Stimulated activated CD4-positive, alpha-beta T cell treated with anti-CD3 and anti-CD28 coated beads, Interleukin-15, amount 100 ng/mL, for 24 hours (primary cell): ENCODE measurements at regions not wholly inside any gene's neighbourhood (a gene's known extent, or its start where the extent isn't known, plus 50 kb on each side); places are given as distances from the start of the nearest gene placed in this dataset.
"Not testable (repeated sequence)": the region's sequence is repeated elsewhere in the genome, so short reads cannot be mapped to it uniquely, and the experiment has no call there.

ENCODE experiments used
- DNase-seq: peaks from one replicate; pipeline ENCODE4 v3.0.0-alpha.2; 2020

DNA sequence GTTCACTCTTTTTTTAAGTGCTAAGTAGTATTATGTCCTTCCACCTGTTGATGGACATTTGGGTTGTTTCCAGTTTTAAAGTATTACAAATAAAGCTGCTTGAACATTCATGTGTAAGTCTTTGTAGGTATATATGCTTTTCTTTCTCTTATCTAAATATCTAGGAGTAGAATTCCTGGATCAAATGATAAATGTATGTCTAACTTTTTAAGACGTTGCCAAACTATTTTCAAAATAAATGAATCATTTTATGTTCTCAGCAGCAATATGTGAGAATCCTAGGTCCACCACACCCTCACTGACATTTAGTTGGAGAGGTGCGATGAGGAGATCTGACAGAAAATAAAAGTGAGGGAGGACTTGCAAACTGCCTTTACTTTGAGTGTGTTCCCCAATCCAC, 291.7 kb upstream of the UGT8 start:
- no peak for DNase-seq

GRCh38 chr4:114310296-114310925, 288.2 kb upstream of the UGT8 start:
- no peak for DNase-seq

DNA sequence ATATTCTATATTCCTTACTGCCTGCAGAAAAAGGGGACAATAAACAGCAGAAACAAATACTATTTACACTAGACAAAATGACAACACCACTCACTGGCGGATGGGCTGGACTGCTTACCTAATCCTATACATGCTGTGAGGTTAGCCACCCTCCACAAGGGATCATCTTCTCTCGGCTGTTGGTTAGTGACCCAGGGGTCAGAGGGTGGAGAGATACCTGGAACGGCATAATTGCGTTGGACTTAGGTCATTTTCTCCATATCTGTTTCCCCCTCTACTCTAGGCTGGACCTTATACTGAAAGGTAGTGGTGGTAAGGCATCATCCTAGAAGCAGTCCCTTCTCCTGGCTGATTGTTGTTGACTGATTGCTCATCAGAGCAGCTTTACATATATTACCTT, 286.8 kb upstream of the UGT8 start:
- no peak for DNase-seq

DNA sequence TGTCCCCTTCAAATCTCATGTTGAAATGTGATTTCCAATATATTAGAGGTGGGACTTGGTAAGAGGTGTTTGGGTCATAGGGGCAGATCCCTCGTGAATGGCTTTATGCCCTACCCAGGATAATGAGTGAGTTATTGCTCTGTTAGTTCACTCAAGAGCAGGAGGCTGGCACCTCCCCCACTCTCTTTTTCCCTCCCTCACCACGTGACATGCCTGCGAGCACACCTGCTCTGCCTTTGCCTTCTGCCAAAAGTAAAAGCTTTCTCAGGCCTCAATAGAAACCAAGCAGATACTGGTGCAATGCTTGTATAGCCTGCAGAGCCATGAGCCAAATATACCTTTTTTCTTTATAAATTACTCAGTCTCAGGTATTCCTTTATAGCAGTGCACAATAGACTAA, 286.3 kb upstream of the UGT8 start:
- no peak for DNase-seq

DNA sequence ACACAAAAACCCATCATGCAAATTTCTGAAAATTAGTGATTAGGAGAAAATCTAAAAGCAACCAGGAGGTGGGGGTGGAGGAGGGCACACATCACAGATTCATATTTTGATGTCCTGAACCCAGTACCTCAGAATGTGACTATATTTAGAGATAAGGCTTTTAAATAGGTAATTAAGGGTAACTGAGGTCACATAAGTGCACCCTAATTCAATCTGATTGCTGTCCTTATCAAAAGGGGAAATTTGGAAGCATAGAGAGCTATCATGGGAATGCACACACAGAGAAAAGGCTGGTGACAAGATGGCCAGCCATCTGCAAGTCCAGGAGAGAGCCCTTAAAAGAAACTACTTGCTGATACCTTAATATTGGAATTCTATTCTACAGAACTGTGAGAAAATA, 281.8 kb upstream of the UGT8 start:
- DNase-seq: no peak

DNA sequence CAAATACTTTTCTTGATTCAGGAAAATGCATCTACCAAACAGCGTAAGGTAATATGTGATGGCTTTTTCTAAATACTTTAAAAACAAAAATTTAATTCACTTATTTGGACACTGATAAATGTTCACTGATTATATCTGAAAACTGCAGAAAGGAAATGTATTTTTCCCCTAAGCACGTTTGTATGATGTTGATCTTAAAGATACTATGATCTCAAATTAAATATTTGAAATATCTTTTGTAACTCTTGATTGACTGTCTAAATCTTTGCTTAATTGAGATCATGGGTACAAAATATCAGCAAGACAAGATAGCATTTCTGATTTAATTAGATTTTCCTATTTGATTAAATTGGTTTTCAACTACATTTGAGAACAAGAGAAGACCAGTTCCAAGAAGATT, 281.0 kb upstream of the UGT8 start:
- no peak for DNase-seq

DNA sequence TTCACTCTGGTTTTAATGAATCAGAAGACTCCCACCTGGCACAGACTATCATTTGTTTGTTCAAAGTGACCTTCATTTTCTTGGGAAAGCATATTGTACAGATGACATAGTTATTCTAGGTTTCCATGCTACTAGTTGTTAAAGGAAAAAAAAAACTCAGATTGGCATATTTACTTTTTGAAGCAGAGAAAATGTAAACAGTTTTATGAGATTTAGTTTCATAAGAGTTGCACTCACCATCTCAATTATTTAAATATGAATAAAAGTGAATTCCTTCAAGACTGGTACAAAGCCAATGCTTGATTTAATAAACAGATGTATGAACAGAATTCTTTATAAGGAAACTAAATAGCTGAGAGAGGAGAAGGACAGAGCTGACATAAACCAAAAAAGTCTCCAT, 280.3 kb upstream of the UGT8 start:
- DNase-seq: no peak

DNA sequence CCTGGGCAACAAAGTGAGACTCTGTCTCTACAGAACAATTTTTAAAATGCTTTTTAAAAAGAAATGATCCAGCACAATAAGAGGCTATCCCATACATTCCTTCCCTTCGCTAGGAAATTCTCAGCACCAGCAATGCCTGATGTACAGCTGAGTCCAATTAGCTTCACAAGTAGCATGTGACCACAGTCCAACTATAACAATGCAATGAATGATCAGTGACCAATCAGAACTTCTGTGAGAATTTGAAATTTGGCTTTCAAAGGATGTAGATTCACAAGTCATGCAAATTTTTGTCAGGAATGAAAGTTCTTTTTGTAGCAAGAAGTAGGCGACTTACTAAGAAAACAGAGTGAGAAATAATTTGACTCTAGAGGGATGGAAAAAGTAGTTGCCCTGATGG, 278.5 kb upstream of the UGT8 start:
- no peak for DNase-seq

DNA sequence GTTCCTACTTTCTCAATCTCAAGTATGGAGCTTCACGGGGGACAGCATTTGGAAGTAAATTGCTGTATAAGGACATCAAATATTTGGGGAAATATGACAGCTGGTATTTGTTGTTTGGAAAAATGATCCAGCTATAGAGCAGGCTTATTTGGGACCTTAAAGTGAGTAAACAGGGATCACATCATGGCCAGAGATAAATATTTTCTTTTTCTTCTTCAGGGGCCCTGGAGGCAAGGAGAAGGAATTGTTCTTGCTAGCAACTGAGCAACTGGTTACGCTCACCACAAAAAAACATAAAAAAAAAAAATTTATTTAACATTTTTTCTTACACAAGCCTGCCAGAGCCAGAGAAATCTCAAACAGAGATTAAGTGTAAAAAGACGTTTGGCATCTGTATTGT, 277.2 kb upstream of the UGT8 start:
- no peak for DNase-seq

GRCh38 chr4:114323841-114324240, 274.8 kb upstream of the UGT8 start:
- DNase-seq: no peak

- no peak for DNase-seq
Observed at GRCh38 chr4:114326358-114326757, 272.2 kb upstream of the UGT8 start.

- no peak for DNase-seq
Observed at GRCh38 chr4:114332119-114332518, 266.5 kb upstream of the UGT8 start.

- not testable (repeated sequence) for DNase-seq
Observed at GRCh38 chr4:114334363-114334762, 264.2 kb upstream of the UGT8 start.

DNA sequence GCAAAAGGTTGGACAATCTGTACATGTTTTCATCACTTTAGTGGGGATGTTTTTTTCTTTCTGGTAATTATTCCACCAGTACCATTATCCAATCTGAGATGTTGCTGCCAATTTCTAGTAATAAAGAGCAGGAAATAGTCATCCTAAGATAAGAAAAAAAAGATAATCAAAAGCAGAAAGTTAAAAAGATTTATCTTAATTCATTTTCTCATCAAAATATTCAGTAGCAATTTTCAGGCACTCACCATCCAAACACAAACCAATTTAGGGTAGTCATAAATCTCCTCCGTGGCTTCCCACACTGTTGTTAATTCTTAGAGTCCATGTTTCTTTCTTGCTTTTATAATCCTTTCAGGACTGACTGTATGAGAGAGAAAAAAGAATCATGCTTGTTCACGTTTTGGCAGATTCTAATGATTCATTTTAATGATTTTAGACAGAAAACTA, 263.7 kb upstream of the UGT8 start:
- DNase-seq: no peak

DNA sequence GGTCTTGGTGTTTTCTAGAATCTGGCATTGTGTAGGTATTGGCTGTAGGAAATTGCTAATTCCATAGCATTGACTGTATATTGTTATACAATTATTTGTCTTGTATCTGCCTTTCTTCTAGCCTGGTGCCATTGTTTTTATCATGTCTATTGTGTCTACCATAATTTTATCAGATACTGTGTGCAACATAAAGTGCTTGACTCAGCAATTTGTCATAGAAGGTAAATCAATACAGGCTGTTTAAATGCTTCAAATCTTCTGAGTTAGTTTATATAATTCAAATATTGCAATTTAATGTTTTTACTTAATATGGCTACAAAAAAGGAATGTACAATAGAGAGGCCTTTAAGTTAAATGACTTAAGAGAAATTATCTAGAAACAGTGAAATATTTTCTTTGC, 263.3 kb upstream of the UGT8 start:
- no peak for DNase-seq

DNA sequence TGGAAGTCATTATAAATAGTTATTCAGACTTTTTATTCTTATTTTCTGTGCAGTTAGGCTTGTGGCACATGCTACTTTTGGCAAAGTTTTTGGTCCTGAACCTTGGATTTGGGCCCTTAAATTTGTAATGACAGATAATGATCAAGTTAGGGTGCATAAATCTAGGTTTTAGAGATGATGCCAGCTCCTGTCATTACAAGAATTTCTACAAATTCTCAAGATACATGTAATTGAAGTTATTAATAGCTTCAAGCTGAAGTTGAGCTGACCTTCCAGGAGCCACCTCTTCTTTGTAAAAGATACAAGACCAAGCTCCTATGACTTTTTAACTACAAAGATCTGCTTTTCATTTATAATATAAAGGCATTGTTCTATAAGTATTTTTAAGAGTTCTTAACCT, 255.6 kb upstream of the UGT8 start:
- no peak for DNase-seq

DNA sequence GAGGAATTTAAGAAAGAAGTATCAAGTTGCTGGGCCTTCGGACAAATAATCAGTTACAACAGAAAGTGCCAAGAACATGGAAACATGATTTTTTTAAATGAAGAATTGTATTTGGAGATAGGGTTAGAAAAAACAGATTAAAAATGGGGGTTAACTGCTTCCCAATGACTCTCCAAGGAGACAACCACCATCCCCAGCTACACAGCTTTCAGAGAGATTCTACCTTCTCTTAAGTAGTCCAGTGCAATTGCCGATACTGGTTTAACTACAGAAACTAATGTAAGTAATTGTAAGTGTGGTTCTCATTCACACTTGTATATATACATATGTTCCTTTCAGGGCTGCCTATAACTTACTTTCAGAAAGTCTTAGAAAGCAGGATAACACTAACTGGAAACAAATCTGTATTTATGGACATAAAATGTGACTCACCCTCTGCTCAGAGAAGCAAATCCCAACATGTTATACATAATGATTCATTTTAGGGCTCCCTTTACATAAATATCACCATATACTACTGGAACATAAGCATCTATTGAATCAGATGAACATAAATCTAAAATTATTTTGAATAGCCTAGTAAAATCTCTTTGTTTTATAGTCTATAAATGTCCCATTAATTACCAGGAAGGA, 248.9 kb upstream of the UGT8 start:
- DNase-seq: no peak

- no peak for DNase-seq
Observed at GRCh38 chr4:114358901-114359300, 239.7 kb upstream of the UGT8 start.

- DNase-seq: no peak
Observed at GRCh38 chr4:114361249-114361648, 237.4 kb upstream of the UGT8 start.

DNA sequence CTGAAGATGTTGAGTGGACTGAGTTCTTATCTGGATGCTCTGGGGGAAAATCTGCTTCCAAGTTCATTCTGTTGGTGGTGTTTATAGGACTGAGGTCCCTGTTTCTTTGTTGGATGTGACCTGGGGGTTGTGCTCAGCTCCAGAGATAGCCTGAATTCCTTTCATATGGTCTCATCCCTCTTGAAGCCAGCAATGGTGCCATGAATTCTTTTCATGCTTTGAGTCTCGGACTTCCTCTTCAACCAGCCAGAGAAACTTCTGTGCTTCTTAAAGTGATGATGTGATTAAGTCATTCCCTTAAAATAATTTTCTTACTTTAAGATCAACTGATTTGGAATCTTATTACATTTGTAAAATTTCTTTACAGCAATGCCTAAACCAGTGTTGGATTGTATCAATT, 233.8 kb upstream of the UGT8 start:
- no peak for DNase-seq

DNA sequence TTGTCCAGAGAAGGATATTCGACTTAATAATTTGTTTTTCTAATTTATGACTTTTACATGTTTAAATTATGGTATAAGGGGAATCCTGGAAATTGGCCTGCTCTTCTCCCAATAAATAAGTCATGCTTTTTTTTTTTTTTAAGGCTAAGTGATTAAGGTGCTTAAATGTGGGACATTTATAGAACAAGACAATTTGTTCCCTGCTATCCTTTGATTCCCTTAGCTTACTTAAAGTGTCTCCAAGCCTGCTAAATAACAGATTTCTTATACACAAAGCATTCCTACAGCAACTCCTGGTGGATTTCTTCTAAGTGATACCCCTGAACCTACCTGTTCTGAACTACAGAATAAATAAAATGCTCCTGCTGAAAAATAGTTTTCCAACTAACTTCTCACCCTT, 233.0 kb upstream of the UGT8 start:
- no peak for DNase-seq

DNA sequence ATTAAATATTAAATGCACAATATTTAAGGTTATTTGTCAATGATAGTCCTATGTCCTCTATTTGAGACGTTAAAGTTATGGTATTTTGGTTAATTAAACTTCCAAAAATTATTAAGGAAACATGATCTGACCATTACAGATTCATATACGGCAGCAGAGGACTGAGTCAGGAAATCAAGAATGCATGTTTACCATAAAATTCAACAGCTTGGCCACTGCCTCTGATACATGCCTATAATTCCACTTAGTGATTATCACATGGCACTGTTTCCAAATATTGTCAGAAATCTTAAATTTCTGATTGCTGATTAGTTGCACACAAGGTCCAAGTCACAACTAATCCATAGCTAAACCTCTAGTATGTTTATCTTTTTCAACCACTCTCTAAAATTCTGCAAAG, 232.2 kb upstream of the UGT8 start:
- DNase-seq: no peak

- DNase-seq: no peak
Observed at GRCh38 chr4:114368751-114369150, 229.9 kb upstream of the UGT8 start.

- DNase-seq: no peak
Observed at GRCh38 chr4:114373508-114373907, 225.1 kb upstream of the UGT8 start.

DNA sequence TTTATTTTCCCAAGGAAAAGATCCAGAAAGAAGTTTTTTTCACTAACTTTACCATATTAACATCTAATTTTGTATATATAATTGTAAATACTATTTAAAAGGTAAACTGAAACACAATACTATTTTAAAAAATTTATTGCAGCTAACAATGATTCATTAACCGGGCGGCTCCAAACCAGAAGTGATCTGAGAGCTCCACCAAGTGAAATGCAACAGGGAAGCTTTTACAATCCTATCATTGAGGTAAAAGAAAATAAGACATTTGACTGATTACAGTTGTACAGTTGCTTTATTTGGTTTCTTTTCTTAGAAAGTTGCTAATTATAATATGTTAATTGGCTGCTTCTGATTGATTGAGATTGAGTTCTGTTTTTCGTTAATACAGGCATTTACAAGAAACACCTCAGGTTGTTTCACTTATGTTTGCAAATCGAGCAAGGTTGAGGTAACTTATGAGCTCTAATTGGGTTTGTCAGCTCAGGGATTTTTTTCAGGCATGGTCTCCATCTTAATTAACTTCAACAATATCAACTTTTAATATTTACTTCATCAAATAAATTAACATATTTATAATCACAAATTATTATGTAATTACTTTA, 220.2 kb upstream of the UGT8 start:
- no peak for DNase-seq
